OCI-LY1 (cell line): ENCODE measurements at regions not wholly inside any gene's neighbourhood (a gene's known extent, or its start where the extent isn't known, plus 50 kb on each side); places are given as distances from the start of the nearest gene placed in this dataset.

ENCODE experiments used
- H2AFZ ChIP-seq: fragments of 200-600 bp; sonication (generic), shearing (Covaris generic); 2 replicates; pipeline ENCODE4 v1.6.0; 2014; ENCODE audit warnings: antibody characterized with exemption, mild to moderate bottlenecking, low read length
- H3F3A ChIP-seq: fragments of 200-600 bp; sonication (generic), shearing (Covaris generic); 2 replicates; pipeline ENCODE4 v1.6.0; 2014; ENCODE audit warnings: mild to moderate bottlenecking, antibody characterized with exemption, low read length, moderate library complexity; ENCODE audit not compliant: insufficient read depth
- H3K27ac ChIP-seq: fragments of 200-600 bp; sonication (generic); 2 replicates; pipeline ENCODE4 v1.5.1; 2014; ENCODE audit warnings: low read length, mixed run types, mild to moderate bottlenecking, low read depth; ENCODE audit not compliant: poor library complexity, severe bottlenecking
- H3K27me3 ChIP-seq: fragments of 200-600 bp; sonication (generic); 2 replicates; pipeline ENCODE4 v1.6.0; 2014; ENCODE audit warnings: antibody characterized with exemption, mild to moderate bottlenecking, low read length, moderate library complexity; ENCODE audit not compliant: insufficient read depth
- H3K36me3 ChIP-seq: fragments of 200-600 bp; sonication (generic); 2 replicates; pipeline ENCODE4 v1.6.1; 2014; ENCODE audit warnings: mild to moderate bottlenecking, antibody characterized with exemption, low read length, moderate library complexity, mixed read lengths; ENCODE audit not compliant: insufficient read depth
- H3K4me1 ChIP-seq: fragments of 200-600 bp; sonication (generic); 2 replicates; pipeline ENCODE4 v1.5.1; 2014; ENCODE audit warnings: mild to moderate bottlenecking, low read length, moderate library complexity; ENCODE audit not compliant: insufficient read depth, severe bottlenecking
- H3K4me2 ChIP-seq: fragments of 200-600 bp; sonication (generic), shearing (Covaris generic); 2 replicates; pipeline ENCODE4 v1.6.1; 2014; ENCODE audit warnings: low read length
- H3K4me3 ChIP-seq: fragments of 200-600 bp; sonication (generic); 2 replicates; pipeline ENCODE4 v1.5.1; 2014; ENCODE audit warnings: low read length, low read depth, mild to moderate bottlenecking, mixed read lengths; ENCODE audit not compliant: poor library complexity, severe bottlenecking
- H3K79me2 ChIP-seq: fragments of 200-600 bp; shearing (Covaris generic); 2 replicates; pipeline ENCODE4 v1.6.1; 2016; ENCODE audit warnings: mixed run types, low read length, mixed read lengths; ENCODE audit not compliant: insufficient read depth
- H3K9ac ChIP-seq: fragments of 200-600 bp; sonication (generic), shearing (Covaris generic); 2 replicates; pipeline ENCODE4 v1.6.1; 2014; ENCODE audit warnings: mild to moderate bottlenecking, low read length, mixed read lengths
- H3K9me2 ChIP-seq: fragments of 200-600 bp; sonication (generic), shearing (Covaris generic); 2 replicates; pipeline ENCODE4 v1.6.1; 2014; ENCODE audit warnings: low read depth, mild to moderate bottlenecking, low read length, mixed read lengths
- H3K9me3 ChIP-seq: fragments of 200-600 bp; shearing (Covaris generic); 2 replicates; pipeline ENCODE4 v1.6.1; 2014; ENCODE audit warnings: low read length, mixed read lengths
- H4K20me1 ChIP-seq: fragments of 200-600 bp; sonication (generic), shearing (Covaris generic); 2 replicates; pipeline ENCODE4 v1.6.0; 2016; ENCODE audit warnings: mild to moderate bottlenecking, low read length; ENCODE audit not compliant: insufficient read depth
- EZH2 ChIP-seq: fragments of 200-600 bp; sonication (generic), shearing (Covaris generic); IDR thresholded peaks from 2 replicates; pipeline ENCODE4 v1.8.0; 2017; ENCODE audit warnings: borderline replicate concordance, mixed run types, mild to moderate bottlenecking, antibody characterized with exemption, low read length, moderate library complexity, mixed read lengths
- TF ChIP-seq, protein P1 (sequence below): fragments of 200-600 bp; sonication (generic), shearing (Covaris generic); IDR thresholded peaks from 2 replicates; pipeline ENCODE4 v1.5.1; 2017; ENCODE audit warnings: mild to moderate bottlenecking, antibody characterized with exemption, low read length, moderate library complexity, mixed read lengths

DNA sequence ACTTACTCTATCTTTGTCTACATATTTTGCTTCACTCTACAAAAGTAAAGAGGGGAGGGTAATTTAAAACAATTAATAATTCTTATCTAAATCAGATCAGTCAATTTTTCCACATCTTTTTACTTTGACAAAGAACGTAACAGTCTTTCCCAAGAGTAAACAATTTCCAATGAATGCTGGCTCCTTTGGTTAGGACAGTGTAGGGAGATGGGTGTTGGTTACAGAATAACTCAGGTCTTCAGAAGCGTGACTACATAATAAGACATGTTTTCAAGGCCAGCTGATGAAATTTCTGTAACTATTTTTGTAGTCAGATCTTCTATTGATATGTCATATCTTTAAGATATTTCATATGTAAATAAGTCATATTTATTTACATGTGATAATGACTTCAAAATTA, 183.0 kb upstream of the CAND1 start:
- H3K4me1 ChIP-seq = no peaks in the 10 kb centered on the region
- no peak overlapping the region for H3K9ac ChIP-seq
- no peak overlapping the region for H3K4me3 ChIP-seq
- no peaks in the 10 kb centered on the region for H3K9me3 ChIP-seq
- no peaks in the 10 kb centered on the region for H3K79me2 ChIP-seq
- TF ChIP-seq, protein P1, sequence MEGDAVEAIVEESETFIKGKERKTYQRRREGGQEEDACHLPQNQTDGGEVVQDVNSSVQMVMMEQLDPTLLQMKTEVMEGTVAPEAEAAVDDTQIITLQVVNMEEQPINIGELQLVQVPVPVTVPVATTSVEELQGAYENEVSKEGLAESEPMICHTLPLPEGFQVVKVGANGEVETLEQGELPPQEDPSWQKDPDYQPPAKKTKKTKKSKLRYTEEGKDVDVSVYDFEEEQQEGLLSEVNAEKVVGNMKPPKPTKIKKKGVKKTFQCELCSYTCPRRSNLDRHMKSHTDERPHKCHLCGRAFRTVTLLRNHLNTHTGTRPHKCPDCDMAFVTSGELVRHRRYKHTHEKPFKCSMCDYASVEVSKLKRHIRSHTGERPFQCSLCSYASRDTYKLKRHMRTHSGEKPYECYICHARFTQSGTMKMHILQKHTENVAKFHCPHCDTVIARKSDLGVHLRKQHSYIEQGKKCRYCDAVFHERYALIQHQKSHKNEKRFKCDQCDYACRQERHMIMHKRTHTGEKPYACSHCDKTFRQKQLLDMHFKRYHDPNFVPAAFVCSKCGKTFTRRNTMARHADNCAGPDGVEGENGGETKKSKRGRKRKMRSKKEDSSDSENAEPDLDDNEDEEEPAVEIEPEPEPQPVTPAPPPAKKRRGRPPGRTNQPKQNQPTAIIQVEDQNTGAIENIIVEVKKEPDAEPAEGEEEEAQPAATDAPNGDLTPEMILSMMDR = no peak
- no peak for TF ChIP-seq EZH2
- H3K36me3 ChIP-seq = no peaks in the 10 kb centered on the region
- no peaks in the 10 kb centered on the region for H3K27me3 ChIP-seq
- H3F3A ChIP-seq = no peaks in the 10 kb centered on the region
- no peak overlapping the region for H3K27ac ChIP-seq
- no peak overlapping the region for H2AFZ ChIP-seq
- no peaks in the 10 kb centered on the region for H3K9me2 ChIP-seq
- H4K20me1 ChIP-seq = no peaks in the 10 kb centered on the region
- no peak overlapping the region for H3K4me2 ChIP-seq

DNA sequence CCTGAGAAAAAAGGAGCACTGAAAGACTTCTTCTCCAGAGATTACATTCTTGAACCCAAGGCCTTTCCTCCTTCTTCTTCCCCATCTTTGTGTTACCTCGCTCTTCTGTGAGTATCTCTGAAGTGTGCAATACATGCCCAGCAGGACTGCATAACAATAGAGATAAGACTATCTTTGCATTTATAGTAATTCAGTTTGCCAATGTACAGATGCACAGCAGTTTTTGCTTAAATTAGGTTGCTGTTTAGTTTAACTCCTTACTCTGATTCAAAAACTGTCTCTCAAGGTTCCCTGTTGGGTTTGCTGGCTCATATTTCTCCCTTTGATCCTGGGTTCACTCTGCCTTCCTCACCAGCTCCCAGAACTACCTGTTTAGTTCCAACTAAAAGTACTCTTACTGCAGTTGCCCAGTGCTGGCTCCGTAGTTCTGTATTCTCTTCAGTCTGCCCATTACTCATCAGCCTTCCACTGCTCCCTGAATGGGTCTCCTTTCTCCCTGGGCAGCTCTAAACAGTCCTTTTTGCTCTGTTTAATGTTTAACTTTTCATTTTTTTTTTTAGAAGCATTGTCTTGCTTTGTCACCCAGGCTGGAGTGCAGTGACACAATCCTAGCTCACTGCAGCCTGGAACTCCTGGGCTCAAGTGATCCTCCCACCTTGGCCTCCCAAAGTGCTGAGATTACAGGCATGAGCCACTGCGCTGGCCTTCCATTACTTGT, 180.6 kb upstream of the CAND1 start:
- Histone ChIP-seq H3K9ac (no peak overlapping the region), H3F3A (no peaks in the 10 kb centered on the region), H3K27me3 (no peaks in the 10 kb centered on the region), H3K9me2 (no peaks in the 10 kb centered on the region), H4K20me1 (no peaks in the 10 kb centered on the region), H3K4me1 (no peaks in the 10 kb centered on the region), H2AFZ (no peak overlapping the region), H3K9me3 (no peaks in the 10 kb centered on the region), H3K4me3 (no peak overlapping the region), H3K27ac (no peak overlapping the region), H3K79me2 (no peaks in the 10 kb centered on the region), H3K36me3 (no peaks in the 10 kb centered on the region), H3K4me2 (no peak overlapping the region)
- TF ChIP-seq, protein P1 = no peak
- no peak for TF ChIP-seq EZH2

DNA sequence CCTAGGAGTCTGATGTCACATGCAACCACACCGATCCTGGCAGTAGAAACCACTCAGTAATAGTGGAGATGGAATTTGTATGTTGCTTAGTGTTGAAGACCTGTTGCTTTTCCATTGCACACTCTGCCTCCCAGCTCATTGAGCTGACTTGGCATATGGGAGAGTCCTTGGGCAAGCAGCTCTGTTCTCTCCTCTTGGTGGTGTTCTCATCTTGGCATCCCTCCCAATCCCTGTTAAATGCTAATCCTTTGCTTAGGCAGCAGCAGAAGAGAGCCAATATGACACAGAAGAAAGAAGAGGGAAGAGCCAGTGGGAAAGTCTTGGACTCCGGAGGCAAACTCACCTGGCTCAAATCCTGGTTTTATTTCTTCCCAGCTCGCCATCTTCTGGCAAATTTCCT, 178.0 kb upstream of the CAND1 start:
- TF ChIP-seq EZH2 = no peak
- TF ChIP-seq, protein P1 = no peak
- H2AFZ ChIP-seq = no peak overlapping the region
- H3K27me3 ChIP-seq = no peaks in the 10 kb centered on the region
- no peaks in the 10 kb centered on the region for H4K20me1 ChIP-seq
- no peaks in the 10 kb centered on the region for H3F3A ChIP-seq
- H3K36me3 ChIP-seq = no peaks in the 10 kb centered on the region
- no peak overlapping the region for H3K4me3 ChIP-seq
- no peak overlapping the region for H3K27ac ChIP-seq
- no peaks in the 10 kb centered on the region for H3K9me3 ChIP-seq
- H3K4me1 ChIP-seq = no peaks in the 10 kb centered on the region
- no peak overlapping the region for H3K9ac ChIP-seq
- H3K79me2 ChIP-seq = no peaks in the 10 kb centered on the region
- no peak overlapping the region for H3K4me2 ChIP-seq
- H3K9me2 ChIP-seq = no peaks in the 10 kb centered on the region
